Type B pancreatic cell (in vitro differentiated cells): ENCODE measurements at regions not wholly inside any gene's neighbourhood (a gene's known extent, or its start where the extent isn't known, plus 50 kb on each side); places are given as distances from the start of the nearest gene placed in this dataset.

Experiments
- DNase-seq: peaks from one replicate; pipeline ENCODE4 v3.0.0; 2021; ENCODE audit warnings: mixed read lengths; ENCODE audit not compliant: unreplicated experiment; ENCODE audit errors: extremely low spot score
- H3K27ac Mint-ChIP-seq: 2 replicates; pipeline ENCODE4 v1.8.0; 2021; ENCODE audit warnings: mild to moderate bottlenecking, mixed read lengths
- H3K27me3 Mint-ChIP-seq: 2 replicates; pipeline ENCODE4 v1.8.0; 2021; ENCODE audit warnings: mixed read lengths
- H3K36me3 Mint-ChIP-seq: 2 replicates; pipeline ENCODE4 v1.8.0; 2021; ENCODE audit warnings: mixed read lengths
- H3K4me1 Mint-ChIP-seq: one replicate; pipeline ENCODE4 v1.8.0; 2021; ENCODE audit warnings: mixed read lengths; ENCODE audit not compliant: unreplicated experiment
- H3K4me3 Mint-ChIP-seq: 2 replicates; pipeline ENCODE4 v1.8.0; 2021; ENCODE audit warnings: mild to moderate bottlenecking, mixed read lengths
- H3K9me3 Mint-ChIP-seq: 2 replicates; pipeline ENCODE4 v1.8.0; 2021; ENCODE audit warnings: mixed read lengths
- TF ChIP-seq, protein P1 (sequence below): fragments of 200-600 bp; sonication (generic); conservative IDR thresholded peaks from 2 replicates; pipeline ENCODE4 v1.5.0; 2021; ENCODE audit warnings: antibody characterized with exemption, mild to moderate bottlenecking

DNA sequence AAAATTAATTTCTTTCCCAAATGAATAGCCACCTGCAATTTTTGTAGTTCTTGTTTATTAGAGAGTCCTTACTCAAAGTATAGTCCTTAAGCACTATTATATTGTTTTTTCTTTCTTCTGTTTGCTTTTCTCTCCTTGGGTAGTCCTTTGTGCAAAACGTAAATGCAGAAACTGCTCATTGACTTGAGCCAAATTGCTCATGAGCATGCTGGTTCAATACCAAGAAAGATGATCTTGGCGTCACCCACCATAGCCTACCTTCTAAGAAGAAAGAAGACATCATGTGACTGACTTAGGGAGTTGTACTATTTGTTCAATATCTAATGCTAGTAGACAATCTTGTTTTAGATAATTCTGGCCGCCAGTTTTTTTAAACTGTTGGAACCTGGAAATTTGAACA is 248.8 kb upstream of the DMRT1 start:
- no peaks in the 10 kb centered on the region for H3K9me3 Mint-ChIP-seq

DNA sequence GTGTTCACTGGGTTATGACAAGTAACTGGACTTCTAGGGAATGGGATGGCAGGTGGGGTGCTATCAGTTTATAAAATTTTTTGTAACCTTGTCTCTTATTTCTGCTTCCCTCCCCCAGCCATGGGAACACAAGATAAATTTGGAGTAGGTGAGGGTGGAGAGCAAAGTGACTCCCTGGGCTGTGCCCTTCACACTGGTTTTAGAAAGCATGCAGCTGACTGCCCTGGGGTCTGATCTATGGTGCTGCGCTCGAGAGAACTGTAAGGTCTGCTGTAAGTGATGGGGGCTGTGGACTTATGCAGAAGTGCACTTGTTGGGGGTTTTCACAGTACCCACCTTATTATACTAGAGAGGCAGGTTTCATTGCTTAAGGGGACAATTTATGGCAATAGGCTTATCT is 247.7 kb upstream of the DMRT1 start:
- no peak for DNase-seq
- Mint-ChIP-seq H3K4me3 (no peak overlapping the region), H3K27me3 (no peaks in the 10 kb centered on the region), H3K4me1 (peaks cover 31% of the 10 kb centered on the region), H3K36me3 (peaks cover 7% of the 10 kb centered on the region), H3K27ac (no peak overlapping the region), H3K9me3 (no peaks in the 10 kb centered on the region)
- TF ChIP-seq, protein P1, sequence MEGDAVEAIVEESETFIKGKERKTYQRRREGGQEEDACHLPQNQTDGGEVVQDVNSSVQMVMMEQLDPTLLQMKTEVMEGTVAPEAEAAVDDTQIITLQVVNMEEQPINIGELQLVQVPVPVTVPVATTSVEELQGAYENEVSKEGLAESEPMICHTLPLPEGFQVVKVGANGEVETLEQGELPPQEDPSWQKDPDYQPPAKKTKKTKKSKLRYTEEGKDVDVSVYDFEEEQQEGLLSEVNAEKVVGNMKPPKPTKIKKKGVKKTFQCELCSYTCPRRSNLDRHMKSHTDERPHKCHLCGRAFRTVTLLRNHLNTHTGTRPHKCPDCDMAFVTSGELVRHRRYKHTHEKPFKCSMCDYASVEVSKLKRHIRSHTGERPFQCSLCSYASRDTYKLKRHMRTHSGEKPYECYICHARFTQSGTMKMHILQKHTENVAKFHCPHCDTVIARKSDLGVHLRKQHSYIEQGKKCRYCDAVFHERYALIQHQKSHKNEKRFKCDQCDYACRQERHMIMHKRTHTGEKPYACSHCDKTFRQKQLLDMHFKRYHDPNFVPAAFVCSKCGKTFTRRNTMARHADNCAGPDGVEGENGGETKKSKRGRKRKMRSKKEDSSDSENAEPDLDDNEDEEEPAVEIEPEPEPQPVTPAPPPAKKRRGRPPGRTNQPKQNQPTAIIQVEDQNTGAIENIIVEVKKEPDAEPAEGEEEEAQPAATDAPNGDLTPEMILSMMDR = no peak

More for the DNA sequence above, 248.8 kb upstream of the DMRT1 start:
- H3K4me3 Mint-ChIP-seq = no peak overlapping the region
- TF ChIP-seq, protein P1 = no peak
- H3K4me1 Mint-ChIP-seq = peaks cover 32% of the 10 kb centered on the region
- DNase-seq = no peak
- no peak overlapping the region for H3K27ac Mint-ChIP-seq
- peaks cover 7% of the 10 kb centered on the region for H3K36me3 Mint-ChIP-seq
- no peaks in the 10 kb centered on the region for H3K27me3 Mint-ChIP-seq

DNA sequence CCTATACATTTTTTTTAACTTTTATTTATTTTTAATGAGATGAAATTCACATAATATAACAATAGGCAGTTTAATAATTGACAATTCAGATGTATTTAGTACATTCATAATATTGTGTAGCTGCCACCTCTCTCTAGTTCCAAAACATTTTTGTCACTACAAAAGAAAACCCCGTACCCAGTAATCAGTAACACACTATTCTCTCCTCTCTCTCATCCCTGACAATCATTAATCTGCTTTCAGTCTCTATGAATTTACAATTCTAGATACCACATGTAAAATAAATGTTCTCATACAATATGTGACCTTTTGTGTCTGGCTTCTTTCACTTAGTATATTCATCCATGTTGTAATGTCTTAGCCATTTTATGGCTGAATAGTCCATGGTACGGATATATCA is 244.8 kb upstream of the DMRT1 start:
- TF ChIP-seq, protein P1 = no peak
- no peaks in the 10 kb centered on the region for H3K27me3 Mint-ChIP-seq
- H3K36me3 Mint-ChIP-seq = peaks cover 9% of the 10 kb centered on the region

DNA sequence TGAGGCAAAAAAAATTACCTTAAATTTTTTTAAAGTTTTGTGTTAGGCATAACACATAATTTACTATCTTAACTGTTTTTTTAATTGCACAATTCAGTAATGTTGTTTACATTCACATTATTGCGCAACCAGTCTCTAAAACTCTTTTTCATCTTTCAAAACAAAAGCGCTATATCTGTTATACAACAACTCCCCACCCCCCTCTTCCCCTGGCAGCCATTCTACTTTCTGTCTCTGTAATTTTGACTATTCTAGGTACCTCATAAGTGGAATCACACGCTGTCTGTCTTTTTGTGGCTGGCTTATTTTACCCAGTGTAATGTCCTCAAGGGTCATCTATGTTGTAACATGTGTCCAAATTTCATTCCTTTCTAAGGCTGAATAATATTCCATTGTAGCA is 241.5 kb upstream of the DMRT1 start:
- no peak for DNase-seq
- H3K36me3 Mint-ChIP-seq = peaks cover 17% of the 10 kb centered on the region
- H3K4me1 Mint-ChIP-seq = peaks cover 7% of the 10 kb centered on the region
- no peaks in the 10 kb centered on the region for H3K9me3 Mint-ChIP-seq
- H3K27ac Mint-ChIP-seq = no peak overlapping the region
- TF ChIP-seq, protein P1 = no peak
- H3K27me3 Mint-ChIP-seq = no peaks in the 10 kb centered on the region
- no peak overlapping the region for H3K4me3 Mint-ChIP-seq

More for the DNA sequence above, 244.8 kb upstream of the DMRT1 start:
- H3K4me3 Mint-ChIP-seq = no peak overlapping the region
- H3K27ac Mint-ChIP-seq = no peak overlapping the region
- DNase-seq = no peak
- H3K9me3 Mint-ChIP-seq = no peaks in the 10 kb centered on the region
- H3K4me1 Mint-ChIP-seq = peaks cover 13% of the 10 kb centered on the region

DNA sequence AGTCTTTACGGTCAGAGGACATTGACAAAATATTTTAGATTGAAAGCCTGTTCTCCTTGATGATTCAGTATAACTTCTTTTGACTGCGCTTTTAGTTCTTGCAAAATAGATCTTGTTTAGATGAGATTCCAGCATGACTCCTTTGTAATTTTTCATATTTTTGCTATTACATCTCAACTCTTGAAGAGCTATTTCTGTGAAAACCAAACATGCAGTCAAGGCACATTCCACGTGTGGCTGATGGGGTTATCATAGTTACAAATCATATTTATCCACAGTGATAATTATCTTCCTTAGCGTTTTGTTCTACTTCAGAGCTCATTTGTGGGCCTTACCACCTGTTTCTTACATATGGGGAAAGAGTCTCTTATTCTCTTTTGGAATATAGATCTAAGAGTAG is 238.8 kb upstream of the DMRT1 start:
- Mint-ChIP-seq H3K9me3 (no peaks in the 10 kb centered on the region), H3K36me3 (peaks cover 13% of the 10 kb centered on the region), H3K27me3 (no peaks in the 10 kb centered on the region), H3K27ac (peak overlapping the region; percentile 75), H3K4me1 (peaks cover 13% of the 10 kb centered on the region), H3K4me3 (peak overlapping the region; percentile 51)
- TF ChIP-seq, protein P1 = no peak
- no peak for DNase-seq

DNA sequence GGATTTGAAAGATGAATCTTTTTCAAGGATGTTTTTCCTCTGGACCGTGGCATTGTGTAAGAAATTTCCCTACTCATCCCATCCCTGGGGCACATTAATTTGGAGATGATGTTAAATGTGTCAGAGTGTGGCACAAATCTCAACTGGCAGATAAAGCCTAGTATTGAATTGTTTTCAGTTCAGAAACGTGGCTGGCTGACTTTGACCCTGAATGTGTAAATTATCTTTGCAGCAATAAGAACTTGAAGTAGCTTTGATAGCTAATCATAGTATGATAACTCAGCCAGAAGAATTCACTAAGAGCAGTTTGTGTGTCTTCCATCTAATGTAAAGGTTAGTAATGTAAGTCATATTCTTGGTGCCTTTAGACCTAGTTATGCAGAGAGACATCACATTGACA is 238.4 kb upstream of the DMRT1 start:
- peaks cover 13% of the 10 kb centered on the region for H3K4me1 Mint-ChIP-seq
- TF ChIP-seq, protein P1 = no peak
- peak overlapping the region; percentile 51 for H3K4me3 Mint-ChIP-seq
- H3K27ac Mint-ChIP-seq = peak overlapping the region; percentile 75
- no peak for DNase-seq
- peaks cover 13% of the 10 kb centered on the region for H3K36me3 Mint-ChIP-seq
- H3K27me3 Mint-ChIP-seq = no peaks in the 10 kb centered on the region
- no peaks in the 10 kb centered on the region for H3K9me3 Mint-ChIP-seq
